HG03575 (cell line): ENCODE measurements at regions not wholly inside any gene's neighbourhood (a gene's known extent, or its start where the extent isn't known, plus 50 kb on each side); places are given as distances from the start of the nearest gene placed in this dataset.
"Not testable (repeated sequence)": the region's sequence is repeated elsewhere in the genome, so short reads cannot be mapped to it uniquely, and the experiment has no call there.

Source experiments
- ATAC-seq: cut with Tn5 transposase; IDR thresholded peaks from one replicate; pipeline ENCODE4 v1.9.1; 2021; ENCODE audit not compliant: unreplicated experiment, insufficient number of reproducible peaks, low FRiP score; ENCODE audit errors: extremely low read depth

DNA sequence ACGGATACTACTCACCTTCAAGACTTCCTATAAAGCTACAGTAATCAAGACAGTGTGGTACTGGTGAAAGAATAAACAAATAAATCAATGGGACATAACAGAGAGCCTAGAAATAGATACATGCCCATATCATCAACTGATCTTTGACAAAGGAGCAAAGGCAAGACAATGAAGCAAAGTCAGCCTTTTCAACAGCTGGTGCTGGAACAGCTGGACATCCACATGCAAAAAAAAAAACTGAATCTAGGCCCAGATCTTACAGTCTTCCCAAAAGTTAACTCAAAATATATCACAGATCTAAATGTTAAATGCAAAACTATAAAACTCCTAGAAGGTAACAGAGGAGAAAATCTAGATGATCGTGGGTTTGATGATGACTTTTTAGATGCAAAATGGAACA is 170.3 kb downstream of the MIS18A start:
- ATAC-seq: no peak

DNA sequence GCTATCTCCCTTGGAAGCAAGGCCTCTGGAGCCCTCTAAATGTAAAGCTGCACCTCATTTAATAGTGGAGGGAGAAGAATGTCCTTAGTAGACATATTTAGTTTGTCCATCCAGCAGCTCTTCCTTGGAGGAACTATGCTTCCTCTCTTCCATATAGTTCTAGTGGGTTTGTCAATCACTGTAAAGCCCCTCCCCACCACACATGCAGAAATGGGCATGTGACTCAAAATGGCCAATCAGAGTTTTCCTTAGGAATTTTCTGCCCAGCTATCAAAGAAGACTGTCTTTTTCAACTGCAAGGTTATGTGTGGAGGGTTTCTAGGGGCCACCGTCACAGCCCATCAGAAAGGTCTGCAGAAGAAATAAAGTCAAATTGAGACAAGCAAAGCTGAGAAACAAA is 175.5 kb downstream of the MIS18A start:
- no peak for ATAC-seq

DNA sequence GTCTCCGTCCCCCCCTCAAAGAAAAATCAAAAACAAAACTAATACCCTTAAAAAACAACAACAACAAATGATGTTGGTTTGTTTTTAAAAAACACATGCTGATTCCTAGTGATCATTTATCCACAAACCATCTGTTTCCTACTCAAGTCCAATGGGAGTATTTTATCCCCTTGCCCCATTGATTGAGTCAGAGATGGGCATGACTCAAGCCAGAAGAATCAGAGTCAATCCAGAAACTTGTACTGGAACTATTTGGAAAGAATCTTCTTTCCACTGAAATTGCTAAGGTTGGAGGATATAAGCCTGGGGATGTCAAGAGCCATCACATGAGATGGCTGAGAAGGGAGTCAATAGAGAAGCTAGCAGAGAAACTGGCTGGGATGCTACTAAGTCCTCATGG is 176.4 kb downstream of the MIS18A start:
- ATAC-seq: no peak

DNA sequence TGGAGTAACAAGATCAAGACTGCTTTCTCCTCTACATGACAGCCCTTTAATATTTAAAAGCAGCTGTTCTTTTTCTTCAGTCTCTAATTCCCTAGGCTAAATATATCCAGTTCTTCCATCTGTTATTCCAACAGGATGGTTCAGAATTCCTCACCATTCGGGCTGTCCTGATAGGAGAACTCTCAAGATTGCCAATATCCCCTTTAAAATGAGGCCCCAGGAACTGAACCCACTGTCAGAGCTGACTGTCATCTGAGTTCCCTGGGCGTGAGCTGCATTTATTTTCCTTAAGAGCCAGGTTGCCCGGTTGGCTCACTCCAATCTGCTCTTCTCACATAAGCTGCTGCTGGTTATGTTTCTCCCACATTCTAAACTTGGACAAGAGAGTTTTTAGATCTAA is 177.6 kb downstream of the MIS18A start:
- no peak for ATAC-seq

DNA sequence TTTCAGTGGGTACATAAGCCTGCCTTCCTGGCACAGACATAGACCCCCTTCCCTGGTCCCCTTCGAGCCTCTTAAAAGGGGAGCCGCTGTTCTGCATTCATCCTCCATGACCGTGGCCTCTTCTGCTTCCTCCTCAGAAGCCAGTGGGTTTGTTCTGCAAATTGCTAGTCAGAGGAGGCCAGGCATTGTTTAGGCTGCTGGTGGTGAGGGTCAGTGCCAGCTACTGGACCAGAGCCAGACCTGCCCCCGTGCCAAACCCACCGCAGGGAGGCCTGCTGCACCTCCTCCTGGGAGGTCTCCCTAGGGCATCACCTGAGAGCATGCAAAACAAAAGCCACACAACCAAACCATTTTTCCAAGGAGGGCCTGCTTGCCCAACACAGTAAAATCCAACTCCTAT is 178.4 kb downstream of the MIS18A start:
- no peak for ATAC-seq

DNA sequence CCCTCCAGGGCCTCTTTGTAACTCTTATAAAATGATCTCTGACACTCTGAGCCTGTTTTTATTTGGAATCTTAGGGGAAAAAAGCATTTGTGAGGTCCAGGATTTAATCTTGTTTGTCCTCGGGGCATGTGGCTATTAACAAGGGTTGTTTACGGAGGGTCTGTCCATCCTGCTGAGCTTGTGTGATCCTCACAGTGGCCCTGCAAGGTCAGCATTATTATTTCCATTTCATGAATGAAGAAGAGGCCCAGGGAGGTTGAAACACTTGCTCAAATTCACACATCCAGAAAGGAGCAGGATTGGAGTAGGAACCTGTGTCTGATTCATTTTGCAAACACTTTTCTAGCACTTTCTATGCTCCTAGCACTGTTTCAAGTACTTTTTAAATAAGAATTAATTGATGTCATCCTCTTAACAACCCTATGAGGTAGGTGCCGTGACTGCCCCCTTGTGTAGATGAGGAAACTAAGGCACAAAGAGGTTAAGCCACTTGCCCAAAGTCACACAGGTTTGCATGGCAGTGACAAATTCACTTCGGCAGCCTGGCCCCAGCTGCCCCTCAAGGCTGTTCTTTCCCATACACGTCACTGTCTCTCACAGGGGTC is 178.9 kb downstream of the MIS18A start:
- ATAC-seq: no peak

DNA sequence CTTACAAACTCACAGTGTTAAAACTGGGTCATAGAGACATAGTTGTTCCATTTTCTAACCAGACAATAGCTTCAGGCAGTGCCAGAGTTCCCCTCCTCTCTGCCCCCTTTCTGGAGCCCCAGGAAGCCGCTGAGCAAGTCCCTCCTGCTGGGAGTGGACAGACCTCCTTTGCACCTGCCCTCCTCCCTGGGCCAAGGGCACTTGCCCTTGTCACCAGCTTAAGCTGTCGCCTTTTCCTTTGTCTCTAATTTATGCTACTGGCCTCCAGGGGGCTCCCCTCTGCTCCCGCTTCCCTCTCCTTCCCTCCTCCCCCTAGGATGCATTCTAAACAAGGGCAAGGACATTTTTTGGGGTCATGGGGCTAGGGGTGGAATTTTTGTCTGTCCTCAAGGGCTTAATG is 182.4 kb downstream of the MIS18A start:
- ATAC-seq: no peak

DNA sequence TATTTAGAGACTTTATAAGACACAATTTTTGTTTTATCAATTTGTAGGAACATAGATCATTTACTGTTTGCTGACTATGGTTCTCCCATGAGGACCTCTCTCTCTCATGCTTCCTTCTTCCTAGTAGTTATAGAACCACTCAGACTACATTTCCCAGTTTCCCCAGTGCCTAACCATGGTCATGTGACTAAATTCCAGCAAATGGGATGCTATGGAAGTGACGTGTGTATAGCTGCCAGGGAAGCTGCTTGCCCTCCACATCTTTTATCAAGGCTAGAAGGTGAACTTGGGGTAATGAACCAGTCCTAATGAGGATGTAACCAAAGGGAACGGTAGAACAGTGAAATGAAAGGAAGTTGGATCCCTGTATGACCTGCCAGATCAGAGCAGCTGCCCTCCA is 184.0 kb downstream of the MIS18A start:
- ATAC-seq: no peak

DNA sequence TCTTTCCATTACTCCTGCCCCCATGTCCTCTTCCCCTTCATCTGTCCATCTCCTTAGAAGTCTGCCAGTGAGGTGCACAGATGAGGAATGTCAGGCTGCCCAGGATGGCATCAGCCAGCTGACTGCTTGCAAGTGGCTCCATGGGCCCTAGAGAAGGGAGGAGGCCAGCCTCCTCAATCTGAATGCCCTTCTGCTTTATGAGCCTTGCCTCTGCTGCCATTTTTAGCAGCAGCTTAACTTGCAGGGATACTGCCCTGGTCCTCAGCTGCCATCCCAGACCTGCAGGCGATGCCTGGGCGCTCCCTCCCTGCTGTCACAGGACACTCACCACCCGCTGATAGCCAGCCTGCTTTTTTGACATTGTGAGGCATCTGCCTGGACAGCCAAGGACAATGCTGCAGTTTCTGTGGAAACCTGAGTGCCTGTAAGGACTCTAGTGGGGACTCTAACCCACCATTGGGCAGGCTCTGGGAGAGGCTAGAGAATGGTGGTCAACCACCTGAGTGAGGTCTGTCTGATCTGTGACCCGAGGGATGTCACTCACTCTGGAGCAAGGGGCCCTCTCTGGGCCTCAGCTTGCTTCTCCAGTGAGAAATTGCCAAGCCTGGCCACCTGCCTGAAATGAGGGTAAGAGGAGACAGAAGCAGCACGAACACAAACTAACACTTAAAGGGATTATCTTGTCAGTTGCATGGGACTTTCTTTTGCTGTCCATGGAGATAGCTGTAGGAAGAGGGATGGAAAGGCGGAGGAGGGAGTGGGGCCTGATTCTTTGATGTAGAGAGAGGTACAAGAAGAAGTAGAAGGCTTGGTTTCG is 185.0 kb downstream of the MIS18A start:
- ATAC-seq: no peak

DNA sequence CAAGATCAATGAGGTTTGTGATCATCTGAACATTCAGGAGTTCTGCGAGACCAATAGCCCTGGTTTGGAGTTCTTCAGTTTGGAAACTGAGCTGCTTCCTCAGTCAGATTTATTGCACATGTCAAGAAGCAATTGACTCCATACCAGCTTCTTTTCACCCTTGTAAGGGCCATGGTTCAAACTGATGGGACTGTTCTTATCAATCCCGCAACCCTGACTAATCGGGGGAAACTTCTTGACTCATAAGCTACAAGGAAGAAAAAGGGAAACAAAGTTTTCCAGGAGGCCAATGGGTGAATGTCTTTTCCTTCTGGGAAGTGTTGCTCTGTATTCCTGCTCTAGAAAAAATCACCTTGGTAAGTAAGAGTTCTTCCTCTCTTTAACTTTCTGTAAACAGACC is 187.9 kb downstream of the MIS18A start:
- ATAC-seq: no peak

DNA sequence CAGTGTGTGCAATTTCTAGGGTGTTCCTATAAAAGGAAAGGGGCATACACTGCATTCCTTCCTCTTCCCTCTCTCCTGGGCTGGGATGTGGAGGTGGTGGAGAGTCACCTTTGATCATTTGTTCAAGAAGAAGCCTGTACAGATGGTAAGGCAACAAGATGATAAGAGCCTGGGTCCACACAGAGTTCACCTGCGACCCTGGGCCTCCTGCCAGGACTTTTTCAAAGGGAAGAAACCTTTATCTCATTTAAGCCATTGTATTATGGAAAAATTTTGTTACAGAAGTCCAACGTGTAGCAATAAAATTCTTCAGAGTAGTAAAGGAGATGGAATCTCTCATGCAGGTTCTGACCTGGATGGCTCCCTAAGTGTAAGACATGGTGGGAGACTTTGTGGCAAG is 189.1 kb downstream of the MIS18A start:
- no peak for ATAC-seq

DNA sequence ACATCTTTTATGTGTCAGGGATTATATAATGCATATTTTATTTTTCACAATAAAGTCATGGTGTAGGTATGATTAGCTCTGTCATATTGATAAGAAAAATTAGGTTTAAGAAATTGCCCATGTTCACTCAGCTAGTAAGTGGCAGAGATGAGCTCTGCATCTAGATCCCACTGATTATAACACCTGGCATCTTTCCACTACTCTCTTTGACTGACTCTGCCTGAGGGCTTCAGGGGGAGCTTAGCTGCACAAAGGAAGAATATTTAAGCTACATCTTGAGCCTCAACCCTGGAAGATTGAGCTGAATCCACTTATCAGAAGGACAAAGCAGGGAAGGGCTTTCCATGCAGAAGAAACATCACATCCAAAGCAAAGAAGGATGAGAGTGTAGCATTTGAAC is 190.4 kb downstream of the MIS18A start:
- no peak for ATAC-seq

DNA sequence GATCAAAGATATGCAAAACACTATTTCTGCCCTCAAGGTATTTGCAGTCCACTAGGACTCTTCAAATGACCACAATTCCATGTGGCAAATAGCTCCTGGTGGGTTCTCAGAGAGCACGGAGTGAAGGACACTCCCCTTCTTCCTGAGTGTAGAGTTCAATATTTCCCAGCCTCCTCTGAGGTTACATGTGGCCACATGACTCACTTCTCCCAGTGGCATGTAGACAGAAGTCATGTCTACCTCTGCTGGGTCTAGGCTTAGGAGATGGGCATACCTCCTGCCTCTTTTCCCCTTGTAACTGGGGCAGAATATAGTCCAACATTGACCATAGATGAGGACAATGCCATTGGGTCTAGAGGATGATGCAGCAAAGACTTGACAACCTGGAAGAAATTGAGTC is 191.4 kb downstream of the MIS18A start:
- no peak for ATAC-seq

DNA sequence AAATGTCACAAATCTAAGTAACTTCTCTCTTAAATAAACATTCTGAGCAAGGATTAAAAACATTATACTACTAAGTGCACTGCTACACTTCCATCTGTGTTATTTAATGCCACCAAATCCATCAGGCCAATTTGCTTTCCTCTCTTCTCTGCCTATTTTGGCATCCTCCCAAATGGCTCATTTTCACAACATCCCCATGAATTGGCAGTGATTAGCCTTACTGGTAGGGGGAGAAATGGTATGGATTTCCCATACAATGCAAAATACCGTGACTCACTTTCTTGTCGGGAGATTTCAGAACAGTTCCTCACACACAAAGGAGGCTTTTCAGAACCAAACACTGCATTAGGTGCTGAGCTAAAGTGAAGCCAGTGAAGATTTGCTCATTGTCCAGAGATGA is 195.7 kb downstream of the MIS18A start:
- ATAC-seq: no peak

DNA sequence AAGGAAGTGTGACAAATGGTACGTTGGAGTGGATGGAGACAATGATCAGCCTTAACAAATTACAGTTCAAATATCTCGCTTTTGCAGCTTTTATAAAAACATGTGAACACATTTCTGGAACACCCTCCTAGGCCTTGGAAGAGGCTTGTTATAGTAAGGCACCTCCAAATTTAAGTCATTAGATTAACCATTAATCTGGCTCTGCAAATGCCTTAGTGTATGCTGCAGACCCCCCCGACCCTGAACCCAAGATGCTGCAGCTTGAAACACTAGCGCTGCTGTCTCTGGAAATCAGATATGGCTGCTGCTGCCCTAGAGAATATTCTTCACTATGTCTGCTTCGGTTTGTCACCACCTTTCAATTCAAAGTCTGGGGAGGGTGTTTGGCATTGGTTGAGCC is 196.4 kb downstream of the MIS18A start:
- ATAC-seq: no peak

DNA sequence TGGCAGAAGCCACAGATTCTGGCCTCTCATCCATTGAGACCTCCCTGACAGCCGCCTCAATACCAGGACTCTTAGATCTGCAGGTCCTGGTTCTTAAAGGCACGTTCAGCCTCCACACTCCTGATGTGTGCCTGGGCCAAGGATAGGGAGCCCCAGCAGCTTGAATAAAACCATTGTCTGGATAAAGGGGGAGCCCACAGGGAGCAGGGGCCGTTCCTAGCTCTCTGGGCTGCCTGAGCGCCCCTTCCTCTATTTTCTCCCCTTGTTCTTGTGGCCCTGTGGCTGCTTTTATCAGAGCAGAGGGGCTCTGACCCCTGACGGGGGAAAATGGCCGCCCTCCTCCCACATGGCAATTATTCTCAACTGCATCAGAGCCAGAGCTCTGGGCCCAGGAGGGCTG is 200.8 kb downstream of the HUNK start:
- no peak for ATAC-seq

DNA sequence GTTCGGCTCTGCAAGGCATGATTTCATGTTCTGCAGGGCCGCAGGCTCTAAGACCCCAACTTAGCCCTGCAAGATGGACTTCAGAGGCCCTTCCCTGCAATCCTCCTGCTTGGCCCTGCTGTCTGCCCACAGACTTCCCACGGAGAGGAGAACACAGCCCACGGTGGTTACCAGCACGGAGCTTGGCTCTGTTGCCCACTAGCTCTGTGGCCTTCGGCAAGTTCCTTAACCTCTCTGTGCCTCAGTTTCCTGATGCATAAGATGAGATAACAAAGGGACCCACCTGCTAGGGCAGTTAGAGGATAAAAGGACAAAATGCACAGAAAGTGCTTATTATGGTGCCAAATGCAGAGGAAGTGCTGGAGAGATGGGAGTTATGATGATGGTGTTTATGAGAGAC is 200.4 kb downstream of the HUNK start:
- no peak for ATAC-seq

DNA sequence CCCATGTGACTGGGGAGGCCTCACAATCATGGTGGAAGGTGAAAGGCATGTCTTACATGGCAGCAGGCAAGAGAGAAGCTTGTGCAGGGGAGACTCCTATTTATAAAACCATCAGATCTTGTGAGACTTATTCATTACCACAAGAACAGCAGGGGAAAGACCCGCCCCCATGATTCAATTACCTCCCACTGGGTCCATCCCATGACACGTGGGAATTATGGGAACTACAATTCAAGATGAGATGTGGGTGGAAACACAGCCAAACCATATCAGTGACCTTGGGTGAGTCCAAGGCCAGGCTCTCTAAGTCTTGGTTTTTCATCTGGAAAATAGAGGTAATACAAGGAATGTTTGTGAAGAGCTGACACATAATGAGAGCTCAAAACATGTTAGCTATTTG is 198.8 kb downstream of the HUNK start:
- not testable (repeated sequence) for ATAC-seq

DNA sequence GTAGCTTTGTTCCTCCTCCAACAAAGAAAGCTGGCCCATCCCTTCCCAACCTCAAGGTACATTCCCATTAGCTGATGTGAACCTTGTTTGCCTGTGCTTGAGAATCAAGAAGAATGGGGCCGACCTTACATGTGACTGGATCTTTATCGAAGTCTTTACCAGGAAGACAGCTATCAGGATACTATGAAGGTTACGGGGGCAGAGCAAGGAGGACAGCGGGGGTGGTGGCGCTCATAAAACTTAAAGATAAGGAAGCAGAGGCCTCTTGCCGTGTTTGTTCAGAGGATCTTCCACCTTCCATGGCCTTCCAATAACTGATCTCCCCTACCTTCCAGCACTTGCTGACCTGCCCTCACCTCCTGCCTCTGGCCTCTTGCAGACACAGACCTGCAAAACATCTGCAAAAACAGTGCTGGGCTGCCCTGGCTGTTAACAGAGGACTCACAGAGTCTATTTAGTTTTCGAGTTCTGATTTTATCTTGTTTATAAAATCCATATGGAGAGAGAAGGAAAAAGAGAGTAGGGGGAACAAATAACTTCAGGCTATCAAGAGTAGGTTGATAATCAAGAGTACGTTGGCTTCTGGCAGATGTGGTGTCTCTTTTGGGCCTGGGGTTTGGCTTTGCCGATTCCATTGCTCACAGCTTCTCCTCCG is 198.0 kb downstream of the HUNK start:
- ATAC-seq: no peak

DNA sequence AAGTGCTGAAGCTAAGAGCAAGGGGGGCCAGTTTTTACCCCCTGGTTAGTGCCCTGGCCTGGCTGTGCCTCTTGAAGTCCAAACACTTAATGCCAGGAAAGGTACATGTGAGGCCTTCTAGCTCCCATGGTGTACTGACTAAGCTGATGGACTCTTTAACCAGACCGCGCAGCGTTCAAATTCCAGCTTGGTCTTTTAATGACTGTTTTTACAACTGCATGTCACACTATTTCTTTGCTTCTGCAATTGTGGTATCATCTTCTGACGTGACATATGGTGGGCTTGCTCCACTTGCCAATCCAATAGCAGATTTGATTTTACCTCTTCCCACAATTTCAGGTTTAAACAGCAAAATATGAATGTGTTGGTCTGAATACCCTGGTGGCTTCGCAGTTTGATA is 197.3 kb downstream of the HUNK start:
- no peak for ATAC-seq
